ENCODE measurements at regions not wholly inside any gene's neighbourhood (a gene's known extent, or its start where the extent isn't known, plus 50 kb on each side); places are given as distances from the start of the nearest gene placed in this dataset.

DNA sequence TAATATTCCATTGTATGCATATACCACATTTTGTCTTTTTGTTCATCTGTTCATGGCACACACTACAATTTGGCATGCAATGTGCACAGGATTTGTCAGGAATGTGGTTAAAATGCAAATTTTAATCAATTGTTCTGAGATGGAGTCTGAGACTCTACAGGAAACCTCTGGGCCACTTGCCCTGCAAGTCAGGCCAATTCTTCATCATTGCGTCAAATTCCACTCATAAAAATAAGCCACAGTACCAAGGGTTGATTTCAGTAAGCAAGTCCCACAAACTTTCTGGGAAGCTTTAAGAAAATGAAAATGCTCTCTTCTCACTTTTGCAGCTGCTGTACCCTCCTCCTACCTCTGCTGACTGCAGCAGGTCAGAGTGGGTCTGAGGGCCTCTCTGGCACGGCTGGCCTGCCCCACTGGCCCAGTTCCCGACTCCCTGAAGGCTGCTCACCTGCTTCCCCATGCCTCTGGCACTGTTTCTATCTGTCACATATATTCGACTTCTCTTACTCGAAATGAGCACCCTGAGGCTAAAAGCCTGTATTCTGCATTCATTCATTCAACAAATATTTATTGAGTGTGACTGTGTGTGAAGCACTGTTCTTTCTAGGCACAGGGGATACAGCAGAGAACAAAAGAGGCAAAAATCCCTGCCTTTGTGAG, 83.8 kb upstream of the WASF3 start:
- TF ChIP-seq, protein P1, sequence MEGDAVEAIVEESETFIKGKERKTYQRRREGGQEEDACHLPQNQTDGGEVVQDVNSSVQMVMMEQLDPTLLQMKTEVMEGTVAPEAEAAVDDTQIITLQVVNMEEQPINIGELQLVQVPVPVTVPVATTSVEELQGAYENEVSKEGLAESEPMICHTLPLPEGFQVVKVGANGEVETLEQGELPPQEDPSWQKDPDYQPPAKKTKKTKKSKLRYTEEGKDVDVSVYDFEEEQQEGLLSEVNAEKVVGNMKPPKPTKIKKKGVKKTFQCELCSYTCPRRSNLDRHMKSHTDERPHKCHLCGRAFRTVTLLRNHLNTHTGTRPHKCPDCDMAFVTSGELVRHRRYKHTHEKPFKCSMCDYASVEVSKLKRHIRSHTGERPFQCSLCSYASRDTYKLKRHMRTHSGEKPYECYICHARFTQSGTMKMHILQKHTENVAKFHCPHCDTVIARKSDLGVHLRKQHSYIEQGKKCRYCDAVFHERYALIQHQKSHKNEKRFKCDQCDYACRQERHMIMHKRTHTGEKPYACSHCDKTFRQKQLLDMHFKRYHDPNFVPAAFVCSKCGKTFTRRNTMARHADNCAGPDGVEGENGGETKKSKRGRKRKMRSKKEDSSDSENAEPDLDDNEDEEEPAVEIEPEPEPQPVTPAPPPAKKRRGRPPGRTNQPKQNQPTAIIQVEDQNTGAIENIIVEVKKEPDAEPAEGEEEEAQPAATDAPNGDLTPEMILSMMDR (IDR thresholded peaks at IDR 0.05): no peak
- DNase-seq (no peak), ATAC-seq (no peak)
- peaks cover 0 to 28% (median 11%) of the 10 kb centered on the region in 9 donors for H3K4me1 ChIP-seq
- WGBS, 2 donors: 81 to 82% methylated on average over 5 of the region's 5 CpGs
- peaks cover 0 to 6% (median 0%) of the 10 kb centered on the region in 7 donors for H3K27me3 ChIP-seq
- H3K36me3 ChIP-seq: no peaks in the 10 kb centered on the region
- peak overlapping the region in 2 of 10 donors; percentile 35 to 93 for H3K27ac ChIP-seq
- intact Hi-C loops (cut with DNase I): no loop called here
- no peak overlapping the region for H3K4me3 ChIP-seq
- no peaks in the 10 kb centered on the region for H3K9me3 ChIP-seq

GRCh38 chr13:26474286-26474685, 83.2 kb upstream of the WASF3 start:
- peaks cover 0 to 28% (median 11%) of the 10 kb centered on the region in 9 donors for H3K4me1 ChIP-seq
- TF ChIP-seq, protein P1 (IDR thresholded peaks at IDR 0.05): no peak
- intact Hi-C loops (cut with DNase I): no loop called here
- no peak for DNase-seq
- 84 to 85% methylated on average over 11 of the region's 11 CpGs for WGBS, 2 donors
- no peak overlapping the region for H3K4me3 ChIP-seq
- H3K27ac ChIP-seq: peak overlapping the region in 3 of 10 donors; percentile 35 to 93 (median 68)
- H3K27me3 ChIP-seq: peaks cover 0 to 4% (median 0%) of the 10 kb centered on the region in 7 donors
- no peaks in the 10 kb centered on the region for H3K9me3 ChIP-seq
- ATAC-seq: no peak
- H3K36me3 ChIP-seq: no peaks in the 10 kb centered on the region

GRCh38 chr13:26475176-26476110, 82.0 kb upstream of the WASF3 start:
- H3K9me3 ChIP-seq: no peaks in the 10 kb centered on the region
- WGBS, 2 donors: 55 to 57% methylated on average over 15 of the region's 15 CpGs
- H3K4me3 ChIP-seq: peak overlapping the region in 6 of 10 donors; percentile 15 to 49 (median 37)
- H3K36me3 ChIP-seq: no peaks in the 10 kb centered on the region
- TF ChIP-seq, protein P1 (IDR thresholded peaks at IDR 0.05): no peak
- H3K27ac ChIP-seq: peak overlapping the region in 9 of 10 donors; percentile 59 to 93 (median 68)
- intact Hi-C loops (cut with DNase I): loop anchor here in 2 of 10 donors (1.0 to 5.0 kb wide), 4 partner anchors 15 to 288 kb away; no protein-coding TSS in a partner anchor
- no peaks in the 10 kb centered on the region for H3K27me3 ChIP-seq
- DNase-seq: no peak
- ATAC-seq: peak in 3 of 8 donors; percentile 26 to 46 (median 39)
- H3K4me1 ChIP-seq: peaks cover 0 to 28% (median 11%) of the 10 kb centered on the region in 9 donors

GRCh38 chr13:26476111-26476781, 81.2 kb upstream of the WASF3 start:
- ATAC-seq: peak; percentile 78 to 87 (median 82)
- TF ChIP-seq, protein P1 (IDR thresholded peaks at IDR 0.05): no peak
- H3K27ac ChIP-seq: peak overlapping the region in 9 of 10 donors; percentile 59 to 93 (median 68)
- H3K27me3 ChIP-seq: no peaks in the 10 kb centered on the region
- H3K4me1 ChIP-seq: peaks cover 0 to 28% (median 11%) of the 10 kb centered on the region in 9 donors
- 5 to 7% methylated on average over 18 to 20 of the region's 20 CpGs for WGBS, 2 donors
- no peaks in the 10 kb centered on the region for H3K9me3 ChIP-seq
- DNase-seq: peak in 1 of 2 donors; percentile 35
- no peaks in the 10 kb centered on the region for H3K36me3 ChIP-seq
- peak overlapping the region in 8 of 10 donors; percentile 13 to 49 (median 34) for H3K4me3 ChIP-seq
- intact Hi-C loops (cut with DNase I): loop anchor here in 2 of 10 donors (1.0 to 5.0 kb wide), 4 partner anchors 16 to 289 kb away; no protein-coding TSS in a partner anchor
